ENCODE measurements at regions not wholly inside any gene's neighbourhood (a gene's known extent, or its start where the extent isn't known, plus 50 kb on each side); places are given as distances from the start of the nearest gene placed in this dataset.

GRCh38 chrX:51281758-51282318, 50.8 kb upstream of the NUDT10 start:
- no peak overlapping the region for H2BK12ac ChIP-seq (ENCODE audit: low read depth, low read length)
- H3K4me3 ChIP-seq (ENCODE audit: extremely low read depth in 1 of 4, insufficient read depth in 2 of 4, low read depth in 3 of 4, low read length in 4 of 4), result no peak overlapping the region
- H2BK20ac ChIP-seq (ENCODE audit: low read length), result no peak overlapping the region
- ChIA-PET POLR2A (ENCODE audit: partially characterized antibody) (no interaction called here), CTCF (ENCODE audit: partially characterized antibody) (no interaction called here)
- FAIRE-seq (no peak), DNase-seq (ENCODE audit: low read depth in 1 of 2, low spot score in 2 of 2) (no peak)
- no peak overlapping the region for H3K14ac ChIP-seq (ENCODE audit: insufficient read length)
- no peak overlapping the region for H2AFZ ChIP-seq (ENCODE audit: low read length)
- no peaks in the 10 kb centered on the region for H3K27me3 ChIP-seq (replicated peaks in 1 of 4; ENCODE audit: control insufficient read depth in 3 of 4, extremely low read depth in 1 of 4, insufficient read depth in 3 of 4, low read length in 3 of 4)
- H4K20me1 ChIP-seq (replicated peaks in 1 of 2; ENCODE audit: control insufficient read depth in 1 of 2, insufficient read depth in 2 of 2, low read length in 2 of 2), result no peaks in the 10 kb centered on the region
- no peaks in the 10 kb centered on the region for H3K79me2 ChIP-seq (ENCODE audit: control insufficient read depth in 1 of 2, insufficient read depth in 2 of 2, low read length in 2 of 2)
- H3K27ac ChIP-seq (ENCODE audit: low read depth, low read length), result no peak overlapping the region
- H3K36me3 ChIP-seq (ENCODE audit: control insufficient read depth in 2 of 4, insufficient read depth in 4 of 4, low read length in 3 of 4), result no peaks in the 10 kb centered on the region
- no peak overlapping the region for H3K56ac ChIP-seq (replicated peaks; ENCODE audit: insufficient read length, low read depth, low read length)
- no peak overlapping the region for H2BK120ac ChIP-seq (replicated peaks; ENCODE audit: low read depth, low read length)
- H3K79me1 ChIP-seq (ENCODE audit: low read depth, low read length), result no peaks in the 10 kb centered on the region
- H3K18ac ChIP-seq (ENCODE audit: extremely low read depth, low read length), result no peak overlapping the region
- H3K4me2 ChIP-seq (ENCODE audit: insufficient read depth in 1 of 2, low read depth in 2 of 2, low read length in 2 of 2), result no peak overlapping the region
- no peak overlapping the region for H2AK5ac ChIP-seq (ENCODE audit: low read depth, low read length)
- H2BK15ac ChIP-seq (ENCODE audit: low read length), result no peak overlapping the region
- H4K5ac ChIP-seq (ENCODE audit: insufficient read length, low read depth, low read length), result no peak overlapping the region
- H3K4ac ChIP-seq (replicated peaks; ENCODE audit: insufficient read length, low read depth, low read length), result no peak overlapping the region
- peaks cover 0 to 10% of the 10 kb centered on the region in 2 experiments; a peak in 1 of 4 replicates for H3K9me3 ChIP-seq (ENCODE audit: insufficient read depth in 2 of 2, low read depth in 1 of 2, low read length in 1 of 2)
- H3K4me1 ChIP-seq (replicated peaks in 1 of 4; ENCODE audit: control insufficient read depth in 3 of 4, insufficient read depth in 4 of 4, low read length in 3 of 4), result no peaks in the 10 kb centered on the region
- no peak overlapping the region for H4K91ac ChIP-seq (replicated peaks; ENCODE audit: insufficient read length, low read length)
- 92% methylated on average over 6 of the region's 6 CpGs; no CpG with 5 or more reads in 1 of the 2 experiments for WGBS, 2 experiments (ENCODE audit: extremely low coverage in 1 of 2, insufficient coverage in 1 of 2, insufficient read length in 1 of 2, insufficient replicate concordance in 2 of 2, low coverage in 1 of 2, low lambda C conversion rate in 2 of 2, missing lambda C conversion rate in 1 of 2)
- no peak overlapping the region for H2BK5ac ChIP-seq (ENCODE audit: low read depth, low read length)
- H3K23me2 ChIP-seq (ENCODE audit: low read depth, low read length), result no peaks in the 10 kb centered on the region
- no peak overlapping the region for H3K23ac ChIP-seq (ENCODE audit: insufficient read length)
- no peak overlapping the region for H4K8ac ChIP-seq (ENCODE audit: extremely low read depth, insufficient read depth, low read length)
- H3K9ac ChIP-seq (replicated peaks in 1 of 4; ENCODE audit: extremely low read depth in 1 of 4, low read depth in 3 of 4, low read length in 3 of 4), result no peak overlapping the region
- TF ChIP-seq RAD21 (IDR thresholded peaks at IDR 0.05 in 1 of 2, conservative IDR thresholded peaks at IDR 0.05 in 1 of 2; ENCODE audit: low read depth in 2 of 2, low read length in 2 of 2), result no peak
- TF ChIP-seq CBX5 (IDR thresholded peaks at IDR 0.05; ENCODE audit: low read depth, low read length), result no peak
- no peak for TF ChIP-seq TBP (IDR thresholded peaks at IDR 0.05; ENCODE audit: low read depth, low read length)
- no peak for TF ChIP-seq CBX8 (IDR thresholded peaks at IDR 0.05; ENCODE audit: borderline replicate concordance, low read depth, low read length)
- no peak for TF ChIP-seq KDM4A (IDR thresholded peaks at IDR 0.05; ENCODE audit: low read depth, low read length, severe bottlenecking)
- TF ChIP-seq PHF8 (conservative IDR thresholded peaks at IDR 0.05; ENCODE audit: low read depth, low read length), result no peak
- no peak for TF ChIP-seq MAX (IDR thresholded peaks at IDR 0.05)
- no peak for TF ChIP-seq BACH1 (IDR thresholded peaks at IDR 0.05; ENCODE audit: low read length)
- TF ChIP-seq, protein P1, sequence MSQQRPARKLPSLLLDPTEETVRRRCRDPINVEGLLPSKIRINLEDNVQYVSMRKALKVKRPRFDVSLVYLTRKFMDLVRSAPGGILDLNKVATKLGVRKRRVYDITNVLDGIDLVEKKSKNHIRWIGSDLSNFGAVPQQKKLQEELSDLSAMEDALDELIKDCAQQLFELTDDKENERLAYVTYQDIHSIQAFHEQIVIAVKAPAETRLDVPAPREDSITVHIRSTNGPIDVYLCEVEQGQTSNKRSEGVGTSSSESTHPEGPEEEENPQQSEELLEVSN (IDR thresholded peaks at IDR 0.05), result no peak
- no peak for TF ChIP-seq CTCF (IDR thresholded peaks at IDR 0.05; ENCODE audit: control extremely low read depth in 1 of 3, insufficient read depth in 1 of 3, low read depth in 1 of 3, low read length in 3 of 3)
- TF ChIP-seq POLR2A (IDR thresholded peaks at IDR 0.05; ENCODE audit: control extremely low read depth in 1 of 2, low read depth in 2 of 2, low read length in 2 of 2), result no peak

Measured in H1 (cell line).